ENCODE measurements at regions not wholly inside any gene's neighbourhood (a gene's known extent, or its start where the extent isn't known, plus 50 kb on each side); places are given as distances from the start of the nearest gene placed in this dataset.

GRCh38 chr20:12047838-12048432 is 130.2 kb downstream of the BTBD3 start:
- no peak overlapping the region for H3K4me3 ChIP-seq
- H3K4me1 ChIP-seq = peaks cover 0 to 3% (median under 1%) of the 10 kb centered on the region in 6 donors
- H3K36me3 ChIP-seq = no peaks in the 10 kb centered on the region
- no peak overlapping the region for H3K27ac ChIP-seq
- no peaks in the 10 kb centered on the region for H3K9me3 ChIP-seq
- TF ChIP-seq POLR2A (IDR thresholded peaks at IDR 0.05) (no peak), CTCF (IDR thresholded peaks at IDR 0.05 in 8 of 11, conservative IDR thresholded peaks at IDR 0.05 in 3 of 11) (no peak), POLR2AphosphoS5 (IDR thresholded peaks at IDR 0.05) (no peak)
- no peaks in the 10 kb centered on the region for H3K27me3 ChIP-seq (replicated peaks in 1 of 7)
- 70 to 95% (median 92%) methylated on average over 1 of the region's 1 CpG for whole genome bisulfite sequencing, 5 donors
- intact Hi-C loops (cut with DNase I; ENCODE audit: low total_unique reads) = no loop called here
- DNase-seq = no peak

- H3K4me3 ChIP-seq = no peak overlapping the region
- intact Hi-C loops (cut with DNase I; ENCODE audit: low total_unique reads) = no loop called here
- no peaks in the 10 kb centered on the region for H3K9me3 ChIP-seq
- peaks cover 0 to 15% (median 7%) of the 10 kb centered on the region in 6 donors for H3K4me1 ChIP-seq
- H3K36me3 ChIP-seq = no peaks in the 10 kb centered on the region
- TF ChIP-seq CTCF (IDR thresholded peaks at IDR 0.05 in 8 of 11, conservative IDR thresholded peaks at IDR 0.05 in 3 of 11) = no peak
- no peak for TF ChIP-seq POLR2AphosphoS5 (IDR thresholded peaks at IDR 0.05)
- no peak for TF ChIP-seq POLR2A (IDR thresholded peaks at IDR 0.05)
- no peak overlapping the region for H3K27ac ChIP-seq
- 82 to 99% (median 92%) methylated on average over 2 of the region's 2 CpGs for whole genome bisulfite sequencing, 5 donors
- no peak for DNase-seq
- H3K27me3 ChIP-seq (replicated peaks in 1 of 7) = no peaks in the 10 kb centered on the region
Measured at GRCh38 chr20:12049125-12049524, 131.4 kb downstream of the BTBD3 start.

- no peak overlapping the region for H3K4me3 ChIP-seq
- H3K27ac ChIP-seq = no peak overlapping the region
- TF ChIP-seq POLR2AphosphoS5 (IDR thresholded peaks at IDR 0.05) (no peak), CTCF (IDR thresholded peaks at IDR 0.05 in 8 of 11, conservative IDR thresholded peaks at IDR 0.05 in 3 of 11) (no peak), POLR2A (IDR thresholded peaks at IDR 0.05) (no peak)
- no peak for DNase-seq
- no peaks in the 10 kb centered on the region for H3K27me3 ChIP-seq (replicated peaks in 1 of 7)
- H3K36me3 ChIP-seq = no peaks in the 10 kb centered on the region
- intact Hi-C loops (cut with DNase I; ENCODE audit: low total_unique reads) = no loop called here
- H3K9me3 ChIP-seq = no peaks in the 10 kb centered on the region
- WGBS, 5 donors = 74 to 88% (median 82%) methylated on average over 9 of the region's 9 CpGs
- peaks cover 0 to 21% (median 7%) of the 10 kb centered on the region in 6 donors for H3K4me1 ChIP-seq
Measured at GRCh38 chr20:12051206-12052163, 133.8 kb downstream of the BTBD3 start.

- no peaks in the 10 kb centered on the region for H3K27me3 ChIP-seq (replicated peaks in 1 of 7)
- no peak overlapping the region for H3K4me3 ChIP-seq
- intact Hi-C loops (cut with DNase I; ENCODE audit: low total_unique reads) = no loop called here
- H3K36me3 ChIP-seq = no peaks in the 10 kb centered on the region
- peaks cover 0 to 21% (median 7%) of the 10 kb centered on the region in 6 donors for H3K4me1 ChIP-seq
- no peaks in the 10 kb centered on the region for H3K9me3 ChIP-seq
- H3K27ac ChIP-seq = no peak overlapping the region
- TF ChIP-seq POLR2AphosphoS5 (IDR thresholded peaks at IDR 0.05) (no peak), CTCF (IDR thresholded peaks at IDR 0.05 in 8 of 11, conservative IDR thresholded peaks at IDR 0.05 in 3 of 11) (no peak), POLR2A (IDR thresholded peaks at IDR 0.05) (no peak)
- DNase-seq = no peak
Measured at GRCh38 chr20:12053353-12053752, 135.7 kb downstream of the BTBD3 start.
